ENCODE measurements at regions not wholly inside any gene's neighbourhood (a gene's known extent, or its start where the extent isn't known, plus 50 kb on each side); places are given as distances from the start of the nearest gene placed in this dataset.

DNA sequence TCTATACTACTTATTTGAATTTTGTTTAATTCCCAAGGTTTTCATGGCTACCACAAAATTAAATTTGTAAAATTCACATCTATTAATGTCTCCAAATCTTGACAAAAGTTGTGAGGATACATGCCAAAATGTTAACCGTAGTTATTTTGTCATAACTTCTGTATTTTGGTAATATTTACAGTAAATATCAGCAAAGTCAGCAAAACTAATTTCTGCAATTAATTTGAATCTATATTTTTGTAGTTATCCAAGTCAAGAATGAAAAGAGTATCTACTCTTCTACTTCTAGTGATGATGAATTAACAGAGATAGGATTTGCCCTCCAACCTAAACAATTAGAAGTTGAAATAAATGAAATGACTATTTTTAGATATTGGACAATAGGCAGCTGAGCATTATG, 238.9 kb downstream of the CYP26B1 start:
- H2AFZ ChIP-seq (ENCODE audit: low read depth, low read length, severe bottlenecking) = no peak overlapping the region
- H3K27ac ChIP-seq (ENCODE audit: low read depth, low read length) = no peak overlapping the region
- H3K4me3 ChIP-seq (ENCODE audit: insufficient read depth, low read length, poor library complexity, severe bottlenecking) = no peak overlapping the region
- H3F3A ChIP-seq (ENCODE audit: insufficient read depth) = no peaks in the 10 kb centered on the region
- no peaks in the 10 kb centered on the region for H3K36me3 ChIP-seq (ENCODE audit: low read length)
- no peaks in the 10 kb centered on the region for H3K9me2 ChIP-seq (replicated peaks; ENCODE audit: insufficient read depth, low read length)
- TF ChIP-seq, protein P1, sequence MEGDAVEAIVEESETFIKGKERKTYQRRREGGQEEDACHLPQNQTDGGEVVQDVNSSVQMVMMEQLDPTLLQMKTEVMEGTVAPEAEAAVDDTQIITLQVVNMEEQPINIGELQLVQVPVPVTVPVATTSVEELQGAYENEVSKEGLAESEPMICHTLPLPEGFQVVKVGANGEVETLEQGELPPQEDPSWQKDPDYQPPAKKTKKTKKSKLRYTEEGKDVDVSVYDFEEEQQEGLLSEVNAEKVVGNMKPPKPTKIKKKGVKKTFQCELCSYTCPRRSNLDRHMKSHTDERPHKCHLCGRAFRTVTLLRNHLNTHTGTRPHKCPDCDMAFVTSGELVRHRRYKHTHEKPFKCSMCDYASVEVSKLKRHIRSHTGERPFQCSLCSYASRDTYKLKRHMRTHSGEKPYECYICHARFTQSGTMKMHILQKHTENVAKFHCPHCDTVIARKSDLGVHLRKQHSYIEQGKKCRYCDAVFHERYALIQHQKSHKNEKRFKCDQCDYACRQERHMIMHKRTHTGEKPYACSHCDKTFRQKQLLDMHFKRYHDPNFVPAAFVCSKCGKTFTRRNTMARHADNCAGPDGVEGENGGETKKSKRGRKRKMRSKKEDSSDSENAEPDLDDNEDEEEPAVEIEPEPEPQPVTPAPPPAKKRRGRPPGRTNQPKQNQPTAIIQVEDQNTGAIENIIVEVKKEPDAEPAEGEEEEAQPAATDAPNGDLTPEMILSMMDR (IDR thresholded peaks at IDR 0.05; ENCODE audit: insufficient read depth, low read length, poor library complexity, severe bottlenecking) = no peak
- no peaks in the 10 kb centered on the region; the same call in 1 of the 2 replicates for H3K9me3 ChIP-seq (ENCODE audit: insufficient read depth, low read length)
- no peaks in the 10 kb centered on the region for H4K20me1 ChIP-seq (ENCODE audit: low read depth, low read length)
- no peak overlapping the region for H3K4me2 ChIP-seq (ENCODE audit: low read depth, low read length, poor library complexity, severe bottlenecking)
- no peaks in the 10 kb centered on the region for H3K27me3 ChIP-seq (ENCODE audit: low read length)
- no peak overlapping the region for H3K9ac ChIP-seq (ENCODE audit: low read length)
- H3K79me2 ChIP-seq (ENCODE audit: insufficient read depth, low read length) = no peaks in the 10 kb centered on the region

GRCh38 chr2:71907503-71907902, 240.2 kb downstream of the CYP26B1 start:
- no peaks in the 10 kb centered on the region for H3K9me2 ChIP-seq (replicated peaks; ENCODE audit: insufficient read depth, low read length)

DNA sequence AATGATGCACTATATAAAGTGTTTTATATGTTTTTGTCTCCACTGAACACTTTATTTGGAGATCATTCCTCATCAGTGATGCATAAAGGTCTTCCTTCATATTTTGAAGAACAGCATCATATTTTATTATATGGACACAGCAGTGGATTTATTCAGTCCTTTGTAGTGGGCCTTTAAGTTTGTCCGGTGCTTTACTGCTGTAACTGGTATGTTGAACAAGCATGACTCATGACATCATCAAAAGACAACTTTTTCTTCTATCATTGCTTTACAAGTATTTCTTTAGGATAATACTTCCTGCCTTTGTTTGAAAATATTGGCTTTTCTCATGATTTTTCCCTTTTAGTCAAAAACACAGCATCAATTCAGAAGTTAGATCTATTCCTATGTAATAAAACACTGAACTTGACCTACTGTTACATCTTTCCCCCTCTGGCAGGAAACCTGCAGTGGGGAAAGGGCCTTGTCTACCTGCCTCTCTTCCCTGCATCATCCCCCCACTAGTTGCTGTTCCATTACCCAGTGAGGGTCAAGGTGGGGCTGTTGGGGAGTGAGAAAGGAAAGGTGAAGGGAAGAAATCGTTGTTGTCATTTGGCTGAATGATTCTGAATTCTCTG, 241.2 kb downstream of the CYP26B1 start:
- TF ChIP-seq, protein P1 (IDR thresholded peaks at IDR 0.05; ENCODE audit: insufficient read depth, low read length, poor library complexity, severe bottlenecking) = no peak
- no peak for TF ChIP-seq EZH2phosphoT487 (conservative IDR thresholded peaks at IDR 0.05; ENCODE audit: low read length)
- Histone ChIP-seq H3K9ac (ENCODE audit: low read length) (no peak overlapping the region), H3K9me3 (ENCODE audit: insufficient read depth, low read length) (no peaks in the 10 kb centered on the region; the same call in 1 of the 2 replicates), H3F3A (ENCODE audit: insufficient read depth) (no peaks in the 10 kb centered on the region), H3K27me3 (ENCODE audit: low read length) (no peaks in the 10 kb centered on the region), H3K4me2 (ENCODE audit: low read depth, low read length, poor library complexity, severe bottlenecking) (no peak overlapping the region), H2AFZ (ENCODE audit: low read depth, low read length, severe bottlenecking) (no peak overlapping the region), H4K20me1 (ENCODE audit: low read depth, low read length) (no peaks in the 10 kb centered on the region), H3K36me3 (ENCODE audit: low read length) (no peaks in the 10 kb centered on the region), H3K79me2 (ENCODE audit: insufficient read depth, low read length) (no peaks in the 10 kb centered on the region), H3K4me3 (ENCODE audit: insufficient read depth, low read length, poor library complexity, severe bottlenecking) (no peak overlapping the region), H3K9me2 (replicated peaks; ENCODE audit: insufficient read depth, low read length) (no peaks in the 10 kb centered on the region), H3K27ac (ENCODE audit: low read depth, low read length) (no peak overlapping the region)

More at GRCh38 chr2:71907503-71907902, 240.2 kb downstream of the CYP26B1 start:
- Histone ChIP-seq H3K36me3 (ENCODE audit: low read length) (no peaks in the 10 kb centered on the region), H3K4me3 (ENCODE audit: insufficient read depth, low read length, poor library complexity, severe bottlenecking) (no peak overlapping the region), H3K27me3 (ENCODE audit: low read length) (no peaks in the 10 kb centered on the region), H3K9me3 (ENCODE audit: insufficient read depth, low read length) (no peaks in the 10 kb centered on the region; the same call in 1 of the 2 replicates), H3K27ac (ENCODE audit: low read depth, low read length) (no peak overlapping the region), H2AFZ (ENCODE audit: low read depth, low read length, severe bottlenecking) (no peak overlapping the region), H3K79me2 (ENCODE audit: insufficient read depth, low read length) (no peaks in the 10 kb centered on the region), H3F3A (ENCODE audit: insufficient read depth) (no peaks in the 10 kb centered on the region), H3K4me2 (ENCODE audit: low read depth, low read length, poor library complexity, severe bottlenecking) (no peak overlapping the region), H3K9ac (ENCODE audit: low read length) (no peak overlapping the region), H4K20me1 (ENCODE audit: low read depth, low read length) (no peaks in the 10 kb centered on the region)
- TF ChIP-seq, protein P1 (IDR thresholded peaks at IDR 0.05; ENCODE audit: insufficient read depth, low read length, poor library complexity, severe bottlenecking) = no peak
- no peak for TF ChIP-seq EZH2phosphoT487 (conservative IDR thresholded peaks at IDR 0.05; ENCODE audit: low read length)
